ENCODE measurements at regions not wholly inside any gene's neighbourhood (a gene's known extent, or its start where the extent isn't known, plus 50 kb on each side); places are given as distances from the start of the nearest gene placed in this dataset.
"Not testable (repeated sequence)": the region's sequence is repeated elsewhere in the genome, so short reads cannot be mapped to it uniquely, and the experiment has no call there.

DNA sequence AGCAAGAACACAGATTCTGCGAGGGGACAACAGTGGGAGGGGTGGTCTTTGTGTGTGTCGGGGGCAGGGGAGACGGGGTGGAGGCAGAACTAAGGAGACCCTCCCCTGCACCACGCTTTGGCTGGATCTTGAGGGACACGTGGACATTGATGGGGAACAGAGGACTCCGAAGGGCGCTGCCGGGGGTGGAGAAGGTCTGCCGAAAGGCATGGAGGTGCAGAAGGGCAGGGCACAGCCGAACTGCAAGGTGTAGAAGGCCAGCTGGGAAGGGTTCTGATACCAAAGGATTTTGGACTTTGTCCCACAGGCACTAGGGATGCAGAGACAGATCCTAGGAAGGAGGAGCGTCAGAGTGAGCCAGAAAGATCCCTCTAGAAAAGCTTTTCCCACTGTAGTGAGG is 107.7 kb upstream of the SYT13 start:
- Histone ChIP-seq H3K27me3 (ENCODE audit: insufficient read depth, low read length) (no peaks in the 10 kb centered on the region), H3K9me3 (ENCODE audit: insufficient read depth, low read depth, low read length) (no peaks in the 10 kb centered on the region), H3K36me3 (ENCODE audit: insufficient read depth, low read length) (no peaks in the 10 kb centered on the region), H3K9ac (ENCODE audit: low read depth, low read length) (no peak overlapping the region), H3K4me3 (ENCODE audit: low read length) (no peak overlapping the region), H3K27ac (ENCODE audit: low read depth, low read length) (no peak overlapping the region), H3K4me1 (ENCODE audit: insufficient read depth, low read length) (no peaks in the 10 kb centered on the region)
- 87% methylated on average over 11 of the region's 11 CpGs for WGBS

DNA sequence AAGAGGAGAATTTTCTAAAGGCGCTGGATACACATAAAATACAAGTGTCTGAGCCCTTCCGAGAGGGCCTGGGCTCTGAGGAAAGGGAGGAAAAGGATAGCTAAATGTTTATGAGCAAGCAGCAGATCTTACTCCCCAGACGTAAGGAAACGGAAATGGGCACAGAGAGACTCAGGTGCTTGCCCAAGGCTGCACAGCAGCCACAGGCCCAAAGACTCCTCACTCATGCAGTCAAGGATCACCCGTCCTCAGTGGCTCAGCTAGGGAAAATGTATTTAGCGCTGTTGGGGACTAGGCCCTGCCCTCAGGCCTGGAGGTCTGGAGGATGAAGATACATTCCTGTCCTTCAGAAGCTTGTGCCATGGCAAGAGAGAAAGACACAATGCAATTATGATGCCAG is 107.2 kb upstream of the SYT13 start:
- Histone ChIP-seq H3K27ac (ENCODE audit: low read depth, low read length) (no peak overlapping the region), H3K4me3 (ENCODE audit: low read length) (no peak overlapping the region), H3K36me3 (ENCODE audit: insufficient read depth, low read length) (no peaks in the 10 kb centered on the region), H3K27me3 (ENCODE audit: insufficient read depth, low read length) (no peaks in the 10 kb centered on the region), H3K4me1 (ENCODE audit: insufficient read depth, low read length) (no peaks in the 10 kb centered on the region), H3K9me3 (ENCODE audit: insufficient read depth, low read depth, low read length) (no peaks in the 10 kb centered on the region), H3K9ac (ENCODE audit: low read depth, low read length) (no peak overlapping the region)
- 79% methylated on average over 6 of the region's 6 CpGs for WGBS

DNA sequence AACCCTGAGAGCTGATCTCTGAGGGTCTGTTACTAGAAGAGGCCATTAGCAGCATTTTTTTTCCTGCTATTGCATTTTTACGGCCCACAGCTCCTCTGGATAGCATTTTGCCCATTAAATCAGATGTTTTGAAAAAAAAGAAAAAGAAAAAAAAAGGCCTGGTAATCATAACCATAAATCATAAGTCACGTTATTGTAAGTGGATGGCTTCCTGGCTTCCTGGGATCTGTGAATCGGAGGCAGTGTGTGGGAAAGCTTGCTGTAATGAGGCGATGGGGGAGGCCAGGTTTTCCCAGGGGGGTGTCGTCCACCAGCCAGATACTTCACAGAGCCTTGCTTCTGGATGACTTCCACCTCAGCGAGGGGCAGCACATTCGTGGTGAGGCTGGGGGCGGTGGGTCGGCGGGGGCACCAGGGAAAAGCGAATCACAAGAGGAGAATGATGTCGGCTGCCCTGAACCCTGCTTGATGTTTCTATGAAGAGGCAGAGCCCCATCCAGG is 106.5 kb upstream of the SYT13 start:
- H3K9ac ChIP-seq (ENCODE audit: low read depth, low read length), result no peak overlapping the region
- H3K27ac ChIP-seq (ENCODE audit: low read depth, low read length), result no peak overlapping the region
- H3K36me3 ChIP-seq (ENCODE audit: insufficient read depth, low read length), result no peaks in the 10 kb centered on the region
- 93% methylated on average over 12 of the region's 12 CpGs for WGBS
- H3K4me3 ChIP-seq (ENCODE audit: low read length), result no peak overlapping the region
- no peaks in the 10 kb centered on the region for H3K9me3 ChIP-seq (ENCODE audit: insufficient read depth, low read depth, low read length)
- no peaks in the 10 kb centered on the region for H3K4me1 ChIP-seq (ENCODE audit: insufficient read depth, low read length)
- no peaks in the 10 kb centered on the region for H3K27me3 ChIP-seq (ENCODE audit: insufficient read depth, low read length)

DNA sequence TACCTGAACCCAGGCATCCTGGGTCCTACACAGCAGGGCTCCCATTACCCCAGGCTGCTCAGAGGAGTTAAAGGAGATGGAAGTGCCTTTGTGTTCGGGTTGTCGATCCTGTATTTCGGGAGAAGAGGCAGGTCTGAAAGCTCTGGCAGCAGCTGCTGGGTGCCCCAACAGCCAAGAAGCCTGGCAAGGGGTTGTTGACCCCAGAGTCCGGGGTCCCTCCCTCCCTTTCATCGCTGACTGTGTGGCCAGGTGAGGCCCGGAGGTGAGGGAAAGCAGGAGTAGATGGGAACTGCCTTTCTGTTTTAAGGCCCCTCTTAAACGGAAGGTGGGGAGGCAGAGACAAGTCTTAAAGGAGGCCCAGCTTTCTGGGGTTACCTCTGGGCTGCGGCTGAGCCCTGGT is 106.0 kb upstream of the SYT13 start:
- no peaks in the 10 kb centered on the region for H3K36me3 ChIP-seq (ENCODE audit: insufficient read depth, low read length)
- 93% methylated on average over 8 of the region's 8 CpGs for WGBS
- H3K4me1 ChIP-seq (ENCODE audit: insufficient read depth, low read length), result no peaks in the 10 kb centered on the region
- H3K27ac ChIP-seq (ENCODE audit: low read depth, low read length), result no peak overlapping the region
- no peak overlapping the region for H3K9ac ChIP-seq (ENCODE audit: low read depth, low read length)
- H3K4me3 ChIP-seq (ENCODE audit: low read length), result no peak overlapping the region
- no peaks in the 10 kb centered on the region for H3K27me3 ChIP-seq (ENCODE audit: insufficient read depth, low read length)
- H3K9me3 ChIP-seq (ENCODE audit: insufficient read depth, low read depth, low read length), result no peaks in the 10 kb centered on the region

DNA sequence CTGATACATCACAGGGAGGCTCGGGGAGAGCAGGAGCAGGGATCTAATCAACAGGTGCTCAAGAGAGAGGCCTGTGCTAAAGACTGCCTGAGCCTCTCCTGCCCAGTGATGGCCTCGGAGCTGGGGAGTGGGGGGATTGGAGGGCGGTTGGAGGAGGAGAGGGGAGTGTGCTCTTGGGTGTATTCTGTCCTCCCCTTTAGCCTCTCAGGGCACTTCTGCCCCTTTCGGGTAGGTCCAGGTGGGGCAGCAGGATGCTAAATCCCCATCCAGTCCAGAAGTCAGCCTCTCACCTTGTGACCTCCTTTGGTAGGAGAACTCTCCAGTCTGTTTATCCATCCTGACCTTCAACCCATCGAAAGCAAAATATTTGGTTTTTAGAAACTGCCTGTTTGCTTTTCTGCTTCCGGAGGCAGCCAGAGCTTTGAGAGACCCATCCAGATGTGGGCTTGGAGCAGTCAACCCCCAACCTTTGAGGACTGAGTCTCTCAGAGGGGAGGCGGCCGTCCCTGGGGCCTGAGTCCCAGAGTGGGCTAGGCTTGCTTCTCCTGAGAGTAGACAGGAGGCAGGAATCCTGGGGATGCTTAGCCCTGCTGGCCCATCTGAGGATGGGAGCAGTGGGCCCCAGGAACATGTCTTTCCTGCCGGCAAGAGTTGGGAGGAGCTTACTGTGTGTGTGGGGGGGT is 105.2 kb upstream of the SYT13 start:
- Histone ChIP-seq H3K27me3 (ENCODE audit: insufficient read depth, low read length) (no peaks in the 10 kb centered on the region), H3K4me1 (ENCODE audit: insufficient read depth, low read length) (no peaks in the 10 kb centered on the region), H3K9ac (ENCODE audit: low read depth, low read length) (no peak overlapping the region), H3K36me3 (ENCODE audit: insufficient read depth, low read length) (no peaks in the 10 kb centered on the region), H3K27ac (ENCODE audit: low read depth, low read length) (no peak overlapping the region), H3K9me3 (ENCODE audit: insufficient read depth, low read depth, low read length) (no peaks in the 10 kb centered on the region), H3K4me3 (ENCODE audit: low read length) (no peak overlapping the region)
- WGBS, result 89% methylated on average over 9 of the region's 9 CpGs

DNA sequence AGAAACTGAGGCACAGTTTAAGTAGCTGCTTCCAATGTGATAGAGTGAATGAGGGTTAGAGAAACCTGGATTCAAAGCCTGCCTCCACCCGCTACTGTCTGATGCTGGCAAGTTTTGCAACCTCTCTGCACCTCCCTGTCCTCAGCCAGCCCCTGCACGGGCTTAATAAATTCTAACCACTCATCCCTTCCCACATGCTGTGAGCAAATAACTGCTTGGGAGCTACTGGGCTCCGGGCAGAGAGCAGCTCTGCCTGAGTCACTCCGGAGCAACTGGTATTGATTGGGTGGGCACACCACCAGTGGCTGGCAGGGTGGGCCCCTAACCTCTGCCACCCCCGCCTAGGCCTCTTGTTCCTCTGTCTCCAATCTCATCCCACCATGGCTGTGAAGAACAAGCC is 104.3 kb upstream of the SYT13 start:
- H3K27me3 ChIP-seq (ENCODE audit: insufficient read depth, low read length), result no peaks in the 10 kb centered on the region
- WGBS, result 64% methylated on average over 5 of the region's 5 CpGs
- no peak overlapping the region for H3K27ac ChIP-seq (ENCODE audit: low read depth, low read length)
- no peaks in the 10 kb centered on the region for H3K36me3 ChIP-seq (ENCODE audit: insufficient read depth, low read length)
- no peak overlapping the region for H3K9ac ChIP-seq (ENCODE audit: low read depth, low read length)
- H3K9me3 ChIP-seq (ENCODE audit: insufficient read depth, low read depth, low read length), result no peaks in the 10 kb centered on the region
- H3K4me1 ChIP-seq (ENCODE audit: insufficient read depth, low read length), result no peaks in the 10 kb centered on the region
- no peak overlapping the region for H3K4me3 ChIP-seq (ENCODE audit: low read length)

DNA sequence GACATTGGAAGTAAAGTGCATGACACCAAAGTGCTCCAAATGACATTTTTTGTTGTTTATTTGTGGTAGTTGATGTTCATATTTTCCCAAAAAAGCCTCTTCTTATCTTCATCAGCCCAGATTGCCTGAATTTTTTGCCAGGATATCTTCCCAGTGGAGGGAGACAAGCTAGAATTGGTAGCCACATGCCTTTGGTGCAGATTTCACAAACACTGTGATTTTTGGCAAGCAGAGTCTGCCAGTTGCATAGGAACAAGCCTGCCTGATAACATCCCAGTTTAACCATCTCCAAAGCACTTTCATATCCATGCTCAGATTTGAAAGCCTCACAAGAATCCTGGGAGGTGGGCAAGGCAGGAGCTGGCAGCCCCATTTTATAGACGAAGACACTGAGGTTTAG is 102.3 kb upstream of the SYT13 start:
- Histone ChIP-seq H3K27me3 (ENCODE audit: insufficient read depth, low read length) (no peaks in the 10 kb centered on the region), H3K36me3 (ENCODE audit: insufficient read depth, low read length) (no peaks in the 10 kb centered on the region), H3K9me3 (ENCODE audit: insufficient read depth, low read depth, low read length) (no peaks in the 10 kb centered on the region), H3K4me3 (ENCODE audit: low read length) (no peak overlapping the region), H3K4me1 (ENCODE audit: insufficient read depth, low read length) (no peaks in the 10 kb centered on the region), H3K9ac (ENCODE audit: low read depth, low read length) (no peak overlapping the region), H3K27ac (ENCODE audit: low read depth, low read length) (no peak overlapping the region)
- WGBS, result 97% methylated on average over 1 of the region's 1 CpG

DNA sequence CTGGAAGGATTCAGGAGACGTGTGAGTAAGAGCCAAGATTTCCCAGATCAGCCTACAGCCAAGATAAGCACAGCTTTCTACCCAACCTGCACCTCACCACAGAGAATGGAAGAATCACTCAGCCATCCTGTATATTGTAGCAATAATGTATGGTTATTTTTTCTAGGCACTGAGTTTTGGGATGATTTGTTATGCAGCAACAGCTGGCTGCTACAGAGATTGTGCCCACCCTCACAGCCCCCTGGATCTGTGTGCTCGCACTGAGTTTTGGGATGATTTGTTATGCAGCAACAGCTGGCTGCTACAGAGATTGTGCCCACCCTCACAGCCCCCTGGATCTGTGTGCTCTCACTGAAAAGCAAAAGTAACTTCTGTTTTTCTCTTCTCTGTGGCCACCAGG is 101.7 kb upstream of the SYT13 start:
- H3K4me1 ChIP-seq (ENCODE audit: insufficient read depth, low read length); H3K9me3 ChIP-seq (ENCODE audit: insufficient read depth, low read depth, low read length); H3K27ac ChIP-seq (ENCODE audit: low read depth, low read length); H3K27me3 ChIP-seq (ENCODE audit: insufficient read depth, low read length); H3K36me3 ChIP-seq (ENCODE audit: insufficient read depth, low read length); H3K4me3 ChIP-seq (ENCODE audit: low read length); H3K9ac ChIP-seq (ENCODE audit: low read depth, low read length): not testable (repeated sequence)
- WGBS, result 88% methylated on average over 2 of the region's 2 CpGs

DNA sequence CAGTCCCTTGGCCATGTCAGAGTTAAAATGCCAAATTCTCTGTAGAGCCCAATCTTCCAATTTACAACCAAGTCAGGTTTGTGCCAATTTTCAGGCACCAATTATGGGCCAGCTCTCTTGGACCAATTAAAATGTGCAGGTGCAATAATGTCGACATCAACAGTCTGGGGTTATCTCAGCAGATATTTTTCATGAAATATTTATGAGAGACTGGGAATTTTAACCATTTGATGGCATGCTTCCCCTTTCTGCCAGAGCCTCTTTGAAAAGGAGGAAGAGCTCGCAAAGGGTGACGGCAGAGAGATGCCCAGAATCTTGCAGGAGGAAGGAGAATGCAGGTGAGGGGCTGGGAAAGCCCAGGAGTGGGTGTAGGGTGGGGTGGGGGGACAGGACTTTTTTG is 100.8 kb upstream of the SYT13 start:
- Histone ChIP-seq H3K27me3 (ENCODE audit: insufficient read depth, low read length) (no peaks in the 10 kb centered on the region), H3K4me1 (ENCODE audit: insufficient read depth, low read length) (no peaks in the 10 kb centered on the region), H3K4me3 (ENCODE audit: low read length) (no peak overlapping the region), H3K36me3 (ENCODE audit: insufficient read depth, low read length) (no peaks in the 10 kb centered on the region), H3K9ac (ENCODE audit: low read depth, low read length) (no peak overlapping the region), H3K9me3 (ENCODE audit: insufficient read depth, low read depth, low read length) (no peaks in the 10 kb centered on the region), H3K27ac (ENCODE audit: low read depth, low read length) (no peak overlapping the region)
- WGBS, result 93% methylated on average over 3 of the region's 3 CpGs

DNA sequence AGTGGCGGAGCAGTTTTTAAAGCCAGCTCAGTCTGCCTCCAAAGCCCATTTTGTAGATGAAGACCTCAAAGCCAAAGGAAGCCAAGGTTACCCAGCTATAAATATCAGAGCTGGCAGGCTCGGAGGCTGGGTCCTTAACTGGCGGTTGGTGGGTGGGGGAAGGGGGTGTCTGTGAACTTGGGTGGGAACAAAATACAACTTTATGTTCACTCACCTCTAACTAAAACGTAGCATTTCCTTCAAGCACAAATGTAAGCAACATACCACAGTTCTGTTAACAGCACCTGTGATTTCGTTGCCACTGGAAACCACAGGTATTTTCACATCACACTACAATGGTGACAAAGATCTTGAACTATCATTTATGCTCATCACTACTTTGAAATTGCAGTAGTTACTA is 99.7 kb upstream of the SYT13 start:
- H3K27me3 ChIP-seq (ENCODE audit: insufficient read depth, low read length), result no peaks in the 10 kb centered on the region
- H3K27ac ChIP-seq (ENCODE audit: low read depth, low read length), result no peak overlapping the region
- H3K9me3 ChIP-seq (ENCODE audit: insufficient read depth, low read depth, low read length), result no peaks in the 10 kb centered on the region
- no peaks in the 10 kb centered on the region for H3K36me3 ChIP-seq (ENCODE audit: insufficient read depth, low read length)
- H3K9ac ChIP-seq (ENCODE audit: low read depth, low read length), result no peak overlapping the region
- H3K4me1 ChIP-seq (ENCODE audit: insufficient read depth, low read length), result no peaks in the 10 kb centered on the region
- H3K4me3 ChIP-seq (ENCODE audit: low read length), result no peak overlapping the region
- WGBS, result 93% methylated on average over 4 of the region's 5 CpGs

DNA sequence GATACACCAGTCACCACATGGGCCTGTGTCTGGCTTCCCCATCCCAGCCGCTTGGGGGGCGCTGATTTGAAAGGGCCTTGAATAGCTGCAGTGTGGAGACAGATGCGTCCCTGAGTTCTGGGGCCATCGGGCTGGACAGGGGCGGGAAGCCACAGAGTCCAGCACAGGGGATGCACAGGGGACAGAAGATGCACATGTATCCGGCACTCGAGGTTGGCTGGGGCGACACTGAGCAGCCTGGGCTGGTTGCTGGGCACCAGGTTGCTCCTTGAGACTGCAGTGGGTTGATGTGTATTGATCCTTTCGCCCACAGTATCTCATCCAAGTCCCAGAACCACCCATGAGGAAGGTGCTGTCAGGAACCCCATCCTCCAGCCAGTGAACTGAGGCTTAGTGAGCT is 99.3 kb upstream of the SYT13 start:
- 88% methylated on average over 9 of the region's 9 CpGs for WGBS
- H3K27ac ChIP-seq (ENCODE audit: low read depth, low read length), result no peak overlapping the region
- H3K9me3 ChIP-seq (ENCODE audit: insufficient read depth, low read depth, low read length), result no peaks in the 10 kb centered on the region
- H3K9ac ChIP-seq (ENCODE audit: low read depth, low read length), result no peak overlapping the region
- H3K4me3 ChIP-seq (ENCODE audit: low read length), result no peak overlapping the region
- H3K4me1 ChIP-seq (ENCODE audit: insufficient read depth, low read length), result no peaks in the 10 kb centered on the region
- no peaks in the 10 kb centered on the region for H3K27me3 ChIP-seq (ENCODE audit: insufficient read depth, low read length)
- H3K36me3 ChIP-seq (ENCODE audit: insufficient read depth, low read length), result no peaks in the 10 kb centered on the region

DNA sequence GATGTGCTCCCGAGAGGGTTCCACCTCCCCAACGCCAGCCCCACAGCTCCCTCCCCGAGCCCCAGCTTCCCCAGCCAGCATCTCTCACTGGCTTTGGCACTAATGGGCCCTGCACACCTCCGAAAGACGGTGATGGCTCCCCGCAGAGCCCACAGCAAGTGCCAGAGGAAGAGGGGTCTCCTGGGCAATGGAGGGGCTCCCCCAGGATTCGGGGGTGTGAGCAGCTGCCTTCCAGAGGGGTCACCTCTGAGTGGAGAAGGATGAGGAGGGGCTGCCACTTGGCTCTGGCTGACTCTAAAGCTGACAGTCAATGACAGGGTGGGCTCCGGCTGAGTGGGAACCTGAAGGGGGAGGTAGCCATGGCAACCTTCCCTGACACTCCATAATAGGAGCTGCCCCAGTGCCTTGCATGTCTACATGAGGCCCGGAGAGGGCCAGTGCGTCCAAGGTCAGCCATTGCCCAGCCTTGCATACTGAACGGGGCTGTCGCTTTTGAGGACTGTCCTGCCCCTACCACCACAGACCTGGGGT is 98.6 kb upstream of the SYT13 start:
- Histone ChIP-seq H3K4me1 (ENCODE audit: insufficient read depth, low read length) (no peaks in the 10 kb centered on the region), H3K4me3 (ENCODE audit: low read length) (no peak overlapping the region), H3K27me3 (ENCODE audit: insufficient read depth, low read length) (no peaks in the 10 kb centered on the region), H3K36me3 (ENCODE audit: insufficient read depth, low read length) (no peaks in the 10 kb centered on the region), H3K9me3 (ENCODE audit: insufficient read depth, low read depth, low read length) (no peaks in the 10 kb centered on the region), H3K9ac (ENCODE audit: low read depth, low read length) (no peak overlapping the region), H3K27ac (ENCODE audit: low read depth, low read length) (no peak overlapping the region)
- 71% methylated on average over 12 of the region's 12 CpGs for WGBS

Data from HUES64 (cell line).